Panc1 (cell line): ENCODE measurements at regions not wholly inside any gene's neighbourhood (a gene's known extent, or its start where the extent isn't known, plus 50 kb on each side); places are given as distances from the start of the nearest gene placed in this dataset.
"Not testable (repeated sequence)": the region's sequence is repeated elsewhere in the genome, so short reads cannot be mapped to it uniquely, and the experiment has no call there.

ENCODE experiments used
- ATAC-seq: fragments of 200-7000 bp; cut with Tn5 transposase; 2 replicates; pipeline ENCODE4 v1.9.1; 2020; ENCODE audit warnings: mild to moderate bottlenecking, moderate library complexity
- BruUV-seq: library from RNA; stranded (reverse); fragments of 400-500 nt; replicated peaks from 2 replicates; lab custom pipeline; 2021; lab: Mats Ljungman, UMichigan
- CTCF ChIA-PET: fragments of 300-600 bp; sonication (Branson Sonifier 250); formaldehyde crosslinking; loops from one replicate; lab custom pipeline; 2022; ENCODE audit warnings: antibody characterized with exemption; lab: Charles Lee
- POLR2A ChIA-PET: fragments of 300-600 bp; sonication (Branson Sonifier 250); formaldehyde crosslinking; loops from one replicate; lab custom pipeline; 2022; ENCODE audit warnings: antibody characterized with exemption; lab: Charles Lee
- DNase-seq: peaks from one replicate; pipeline ENCODE4 v3.0.0-alpha.2; 2010; ENCODE audit warnings: low read depth, low spot score
- H3K27ac ChIP-seq: 2 replicates; pipeline ENCODE4 v1.5.1; 2011; ENCODE audit warnings: mild to moderate bottlenecking, low read length, inconsistent platforms
- H3K27me3 ChIP-seq: fragments of 200-500 bp; sonication (Bioruptor generic); 2 replicates; pipeline ENCODE4 v1.6.0; 2014; ENCODE audit warnings: low read length, inconsistent platforms; ENCODE audit not compliant: control insufficient read depth, insufficient read depth
- H3K36me3 ChIP-seq: fragments of 200-500 bp; sonication (Bioruptor generic); 2 replicates; pipeline ENCODE4 v1.5.1; 2014; ENCODE audit warnings: inconsistent platforms, mild to moderate bottlenecking, low read length, moderate library complexity; ENCODE audit not compliant: control insufficient read depth, insufficient read depth
- H3K4me1 ChIP-seq: 2 replicates; pipeline ENCODE4 v1.5.1; 2011; ENCODE audit warnings: inconsistent platforms, mild to moderate bottlenecking, low read length, moderate library complexity; ENCODE audit not compliant: control insufficient read depth, insufficient read depth
- H3K4me3 ChIP-seq, 2 experiments: 2 replicates each; pipeline ENCODE4 v1.5.1; 2011 to 2012; ENCODE audit warnings: low read depth in 2 of 2, low read length in 2 of 2, mild to moderate bottlenecking in 2 of 2, inconsistent platforms in 1 of 2, moderate library complexity in 1 of 2
- H3K9me3 ChIP-seq: fragments of 200-500 bp; sonication (Bioruptor generic); 2 replicates; pipeline ENCODE4 v1.5.1; 2014; ENCODE audit warnings: low read depth, mild to moderate bottlenecking, inconsistent platforms, low read length, moderate library complexity; ENCODE audit not compliant: control insufficient read depth, insufficient read depth
- POLR2AphosphoS5 ChIP-seq: IDR thresholded peaks from 2 replicates; pipeline ENCODE4 v1.6.1; 2012; ENCODE audit warnings: mild to moderate bottlenecking, low read depth, low read length, moderate library complexity
- SIN3A ChIP-seq: IDR thresholded peaks from 2 replicates; pipeline ENCODE4 v1.6.1; 2012; ENCODE audit warnings: low read depth, mild to moderate bottlenecking, low read length, moderate library complexity, borderline replicate concordance; ENCODE audit not compliant: insufficient read depth
- TCF7L2 ChIP-seq: IDR thresholded peaks from 2 replicates; pipeline ENCODE4 v1.6.1; 2011; ENCODE audit warnings: mild to moderate bottlenecking, low read depth, low read length, inconsistent platforms
- in situ Hi-C: cut with HindIII; loops from 2 replicates; pipeline ENCODE4 v1.10.0; 2016; ENCODE audit warnings: low sequenced_read_pairs, low pct_unique_long_range_greater_than_20kb
- intact Hi-C: fragments of 100-400 bp; cut with micrococcal nuclease; formaldehyde crosslinking; loops from one replicate; pipeline ENCODE4 v1.10.0; 2022; ENCODE audit not compliant: unreplicated experiment
- TF ChIP-seq, protein P1 (sequence below): fragments of 450-650 bp; IDR thresholded peaks from 2 replicates; pipeline ENCODE4 v1.5.1; 2017; ENCODE audit warnings: mild to moderate bottlenecking
- TF ChIP-seq, protein P2 (sequence below), 2 experiments: IDR thresholded peaks; 2 replicates each; pipeline ENCODE4 v1.6.1; 2011 to 2012; ENCODE audit warnings: low read depth in 2 of 2, control low read depth in 1 of 2, low read length in 1 of 2, mild to moderate bottlenecking in 1 of 2, moderate library complexity in 1 of 2; ENCODE audit not compliant: insufficient read depth in 1 of 2

DNA sequence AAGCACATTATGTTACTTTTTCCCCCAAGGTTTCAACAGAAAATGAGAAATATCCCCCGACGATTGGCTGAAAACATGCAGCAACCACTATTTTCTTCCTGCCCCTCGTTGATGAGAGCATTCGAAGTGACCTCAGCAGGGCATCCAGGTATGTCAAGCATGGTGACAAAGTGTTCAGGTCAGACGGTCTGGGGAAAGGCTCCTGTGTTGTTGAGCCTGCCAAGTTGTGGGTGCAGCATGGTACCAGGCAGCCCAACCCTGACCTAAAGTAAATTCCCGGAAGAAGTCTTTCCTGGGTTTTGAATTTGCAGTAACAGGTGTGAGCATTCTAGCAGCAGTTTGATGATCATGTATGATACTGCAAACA is 51.7 kb upstream of the SEC14L1 start:
- no peak for DNase-seq
- Histone ChIP-seq H3K4me3 (peak overlapping the region; percentile 86 to 93), H3K27me3 (no peaks in the 10 kb centered on the region), H3K9me3 (no peaks in the 10 kb centered on the region), H3K4me1 (peaks cover 34% of the 10 kb centered on the region), H3K36me3 (peaks cover 18% of the 10 kb centered on the region), H3K27ac (peak overlapping the region; percentile 97)
- ChIA-PET POLR2A (interaction anchor here (1.0 kb wide), 1 partner anchor 52 kb away, joined by 4 read pairs; the partner anchor contains the start of gene SEC14L1), CTCF (interaction anchor here (1.0 to 1.2 kb wide), 2 partner anchors 9 to 166 kb away, joined by 3 to 7 read pairs; no protein-coding TSS in a partner anchor)
- no peak for ATAC-seq
- intact Hi-C loops (no loop called here), in situ Hi-C loops (no loop called here)
- BruUV-seq = no TSS peak
- no peak for TF ChIP-seq SIN3A
- TF ChIP-seq, protein P1, sequence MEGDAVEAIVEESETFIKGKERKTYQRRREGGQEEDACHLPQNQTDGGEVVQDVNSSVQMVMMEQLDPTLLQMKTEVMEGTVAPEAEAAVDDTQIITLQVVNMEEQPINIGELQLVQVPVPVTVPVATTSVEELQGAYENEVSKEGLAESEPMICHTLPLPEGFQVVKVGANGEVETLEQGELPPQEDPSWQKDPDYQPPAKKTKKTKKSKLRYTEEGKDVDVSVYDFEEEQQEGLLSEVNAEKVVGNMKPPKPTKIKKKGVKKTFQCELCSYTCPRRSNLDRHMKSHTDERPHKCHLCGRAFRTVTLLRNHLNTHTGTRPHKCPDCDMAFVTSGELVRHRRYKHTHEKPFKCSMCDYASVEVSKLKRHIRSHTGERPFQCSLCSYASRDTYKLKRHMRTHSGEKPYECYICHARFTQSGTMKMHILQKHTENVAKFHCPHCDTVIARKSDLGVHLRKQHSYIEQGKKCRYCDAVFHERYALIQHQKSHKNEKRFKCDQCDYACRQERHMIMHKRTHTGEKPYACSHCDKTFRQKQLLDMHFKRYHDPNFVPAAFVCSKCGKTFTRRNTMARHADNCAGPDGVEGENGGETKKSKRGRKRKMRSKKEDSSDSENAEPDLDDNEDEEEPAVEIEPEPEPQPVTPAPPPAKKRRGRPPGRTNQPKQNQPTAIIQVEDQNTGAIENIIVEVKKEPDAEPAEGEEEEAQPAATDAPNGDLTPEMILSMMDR = no peak
- TF ChIP-seq POLR2AphosphoS5 = no peak
- TF ChIP-seq, protein P2, sequence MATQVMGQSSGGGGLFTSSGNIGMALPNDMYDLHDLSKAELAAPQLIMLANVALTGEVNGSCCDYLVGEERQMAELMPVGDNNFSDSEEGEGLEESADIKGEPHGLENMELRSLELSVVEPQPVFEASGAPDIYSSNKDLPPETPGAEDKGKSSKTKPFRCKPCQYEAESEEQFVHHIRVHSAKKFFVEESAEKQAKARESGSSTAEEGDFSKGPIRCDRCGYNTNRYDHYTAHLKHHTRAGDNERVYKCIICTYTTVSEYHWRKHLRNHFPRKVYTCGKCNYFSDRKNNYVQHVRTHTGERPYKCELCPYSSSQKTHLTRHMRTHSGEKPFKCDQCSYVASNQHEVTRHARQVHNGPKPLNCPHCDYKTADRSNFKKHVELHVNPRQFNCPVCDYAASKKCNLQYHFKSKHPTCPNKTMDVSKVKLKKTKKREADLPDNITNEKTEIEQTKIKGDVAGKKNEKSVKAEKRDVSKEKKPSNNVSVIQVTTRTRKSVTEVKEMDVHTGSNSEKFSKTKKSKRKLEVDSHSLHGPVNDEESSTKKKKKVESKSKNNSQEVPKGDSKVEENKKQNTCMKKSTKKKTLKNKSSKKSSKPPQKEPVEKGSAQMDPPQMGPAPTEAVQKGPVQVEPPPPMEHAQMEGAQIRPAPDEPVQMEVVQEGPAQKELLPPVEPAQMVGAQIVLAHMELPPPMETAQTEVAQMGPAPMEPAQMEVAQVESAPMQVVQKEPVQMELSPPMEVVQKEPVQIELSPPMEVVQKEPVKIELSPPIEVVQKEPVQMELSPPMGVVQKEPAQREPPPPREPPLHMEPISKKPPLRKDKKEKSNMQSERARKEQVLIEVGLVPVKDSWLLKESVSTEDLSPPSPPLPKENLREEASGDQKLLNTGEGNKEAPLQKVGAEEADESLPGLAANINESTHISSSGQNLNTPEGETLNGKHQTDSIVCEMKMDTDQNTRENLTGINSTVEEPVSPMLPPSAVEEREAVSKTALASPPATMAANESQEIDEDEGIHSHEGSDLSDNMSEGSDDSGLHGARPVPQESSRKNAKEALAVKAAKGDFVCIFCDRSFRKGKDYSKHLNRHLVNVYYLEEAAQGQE (IDR thresholded peaks at IDR 0.05; ENCODE audit: insufficient read depth in 1 of 2, low read depth in 2 of 2, low read length in 1 of 2) = no peak
- no peak for TF ChIP-seq TCF7L2

DNA sequence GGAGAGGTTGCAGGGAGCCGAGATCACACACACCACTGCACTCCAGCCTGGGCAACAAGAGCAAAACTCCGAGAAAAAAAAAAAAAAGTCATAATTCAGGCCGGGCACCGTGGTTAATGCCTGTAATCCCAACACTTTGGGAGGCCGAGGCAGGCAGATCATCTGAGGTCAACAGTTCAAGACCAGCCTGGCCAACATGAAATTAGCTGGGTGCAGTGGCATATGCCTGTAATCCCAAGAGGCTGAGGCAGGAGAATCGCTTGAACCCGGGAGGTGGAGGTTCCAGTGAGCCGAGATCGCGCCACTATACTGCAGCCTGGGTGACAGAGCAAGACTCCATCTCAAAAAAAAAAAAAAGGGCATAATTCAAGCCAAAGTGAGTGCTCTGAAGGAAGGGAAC is 50.8 kb upstream of the SEC14L1 start:
- Histone ChIP-seq H3K4me1 (peaks cover 34% of the 10 kb centered on the region), H3K36me3 (peaks cover 21% of the 10 kb centered on the region), H3K4me3 (peak overlapping the region; percentile 86 to 93), H3K27ac (peak overlapping the region; percentile 97)
- DNase-seq, H3K27me3 ChIP-seq, CTCF ChIA-PET, ATAC-seq, intact Hi-C loops, H3K9me3 ChIP-seq, in situ Hi-C loops, BruUV-seq: not testable (repeated sequence)
- POLR2A ChIA-PET = interaction anchor here (0.7 kb wide), 2 partner anchors 124 to 171 kb away, joined by 3 to 5 read pairs; no protein-coding TSS in a partner anchor

DNA sequence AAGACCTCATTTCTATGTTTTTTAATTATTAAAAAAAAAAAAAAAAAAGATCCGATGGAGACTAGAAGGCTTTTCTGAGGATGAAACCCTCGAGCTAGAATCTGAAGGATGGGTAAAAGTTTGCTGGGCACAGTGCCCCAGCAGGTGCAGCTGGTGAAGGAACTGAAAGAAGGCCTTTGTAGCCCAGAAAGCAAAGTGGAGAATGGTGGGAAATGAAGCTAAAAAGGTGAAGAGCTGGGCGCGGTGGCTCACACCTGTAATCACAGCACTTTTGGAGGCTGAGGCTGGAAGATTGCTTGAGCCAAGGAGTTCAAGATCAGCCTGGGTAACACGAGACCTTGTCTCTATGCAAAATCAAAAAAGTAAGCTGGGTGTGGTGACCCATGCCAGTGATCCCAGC is 50.3 kb upstream of the SEC14L1 start:
- no peak for DNase-seq
- Histone ChIP-seq H3K4me1 (peaks cover 34% of the 10 kb centered on the region), H3K27me3 (no peaks in the 10 kb centered on the region), H3K4me3 (no peak overlapping the region), H3K9me3 (no peaks in the 10 kb centered on the region), H3K36me3 (peaks cover 24% of the 10 kb centered on the region), H3K27ac (peak overlapping the region; percentile 97)
- intact Hi-C loops (no loop called here), in situ Hi-C loops (no loop called here)
- ChIA-PET POLR2A (interaction anchor here (0.6 to 0.7 kb wide), 4 partner anchors 55 to 359 kb away, joined by 3 to 12 read pairs (median 7); no protein-coding TSS in a partner anchor), CTCF (no interaction called here)
- TF ChIP-seq POLR2AphosphoS5 = 0 out of 2 replicates have a peak, but pooled peaks have one; percentile 39
- TF ChIP-seq, protein P2 (IDR thresholded peaks at IDR 0.05; ENCODE audit: insufficient read depth in 1 of 2, low read depth in 2 of 2, low read length in 1 of 2) = no peak
- no TSS peak for BruUV-seq
- no peak for ATAC-seq
